ENCODE measurements at regions not wholly inside any gene's neighbourhood (a gene's known extent, or its start where the extent isn't known, plus 50 kb on each side); places are given as distances from the start of the nearest gene placed in this dataset.

DNA sequence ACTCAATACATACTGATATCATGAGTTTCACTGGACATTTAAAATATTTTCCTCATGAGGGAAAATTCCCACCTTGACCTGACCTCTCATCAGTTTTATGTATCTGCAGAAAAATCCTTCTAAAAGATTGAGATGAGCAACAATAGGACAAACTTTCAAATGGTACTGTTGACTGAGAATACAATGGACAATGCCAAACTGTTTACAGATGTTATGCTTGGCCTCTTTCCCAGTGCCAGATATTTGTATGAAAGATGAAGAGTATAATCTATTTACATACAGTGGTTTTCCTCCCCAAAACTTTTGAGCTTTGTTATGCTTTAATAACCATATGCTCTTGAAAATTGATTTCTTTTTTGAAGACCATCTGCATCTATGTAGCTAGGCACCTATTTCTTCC is 245.1 kb upstream of the RSPO3 start:
- intact Hi-C loops (cut with DNase I), result no loop called here
- no peak for DNase-seq
- Histone ChIP-seq H3K27me3 (no peaks in the 10 kb centered on the region), H3K4me3 (no peak overlapping the region), H3K9me3 (no peaks in the 10 kb centered on the region), H3K27ac (no peak overlapping the region), H3K36me3 (no peaks in the 10 kb centered on the region), H3K4me1 (no peaks in the 10 kb centered on the region)
- TF ChIP-seq CTCF (IDR thresholded peaks at IDR 0.05), result no peak
- no peak for TF ChIP-seq POLR2A (IDR thresholded peaks at IDR 0.05)

DNA sequence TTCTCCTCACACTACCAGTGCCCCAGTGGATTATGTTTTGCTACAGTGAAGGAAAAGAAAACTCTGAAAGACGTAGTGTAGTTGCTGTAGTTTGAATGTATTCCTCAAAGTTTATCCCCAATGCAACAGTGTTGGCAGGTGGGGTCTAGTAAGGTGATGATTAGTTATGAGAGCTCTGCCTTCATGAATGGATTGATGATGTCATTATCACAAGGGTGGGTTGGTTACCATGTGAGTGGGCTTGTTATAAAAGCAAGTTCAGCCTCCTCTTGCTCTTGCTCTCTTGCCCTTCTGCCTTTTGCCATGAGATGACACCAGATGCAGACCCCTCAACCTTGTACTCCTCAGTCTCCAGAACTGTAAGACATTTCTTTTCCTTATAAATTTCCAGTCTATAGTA is 244.7 kb upstream of the RSPO3 start:
- WGBS, 2 donors, result 50 to 69% methylated on average over 1 of the region's 1 CpG
- intact Hi-C loops (cut with DNase I), result no loop called here
- TF ChIP-seq CTCF (IDR thresholded peaks at IDR 0.05) (no peak), POLR2A (IDR thresholded peaks at IDR 0.05) (no peak)
- Histone ChIP-seq H3K4me3 (no peak overlapping the region), H3K4me1 (no peaks in the 10 kb centered on the region), H3K27ac (no peak overlapping the region), H3K27me3 (no peaks in the 10 kb centered on the region), H3K36me3 (no peaks in the 10 kb centered on the region), H3K9me3 (no peaks in the 10 kb centered on the region)
- DNase-seq, result no peak

GRCh38 chr6:126876446-126876845 is 242.0 kb upstream of the RSPO3 start:
- 31 to 45% methylated on average over 1 of the region's 1 CpG for WGBS, 2 donors
- Histone ChIP-seq H3K27me3 (no peaks in the 10 kb centered on the region), H3K9me3 (no peaks in the 10 kb centered on the region), H3K36me3 (no peaks in the 10 kb centered on the region), H3K4me3 (no peak overlapping the region), H3K4me1 (no peaks in the 10 kb centered on the region), H3K27ac (no peak overlapping the region)
- TF ChIP-seq POLR2A (IDR thresholded peaks at IDR 0.05) (no peak), CTCF (IDR thresholded peaks at IDR 0.05) (no peak)
- no peak for DNase-seq
- intact Hi-C loops (cut with DNase I), result no loop called here

- intact Hi-C loops (cut with DNase I), result no loop called here
- Histone ChIP-seq H3K9me3 (no peaks in the 10 kb centered on the region), H3K4me1 (no peaks in the 10 kb centered on the region), H3K27me3 (no peaks in the 10 kb centered on the region), H3K4me3 (no peak overlapping the region), H3K36me3 (no peaks in the 10 kb centered on the region), H3K27ac (no peak overlapping the region)
- WGBS, 2 donors, result 68 to 72% methylated on average over 3 of the region's 3 CpGs
- no peak for DNase-seq
- TF ChIP-seq POLR2A (IDR thresholded peaks at IDR 0.05) (no peak), CTCF (IDR thresholded peaks at IDR 0.05) (no peak)
Observed at GRCh38 chr6:126880964-126881363, 237.5 kb upstream of the RSPO3 start.

GRCh38 chr6:126886106-126886505 is 232.4 kb upstream of the RSPO3 start:
- no peak overlapping the region for H3K27ac ChIP-seq
- WGBS, 2 donors, result 82 to 88% methylated on average over 1 of the region's 1 CpG
- no peak overlapping the region for H3K4me3 ChIP-seq
- TF ChIP-seq CTCF (IDR thresholded peaks at IDR 0.05) (no peak), POLR2A (IDR thresholded peaks at IDR 0.05) (no peak)
- no peaks in the 10 kb centered on the region for H3K36me3 ChIP-seq
- no peak for DNase-seq
- no peaks in the 10 kb centered on the region for H3K27me3 ChIP-seq
- no peaks in the 10 kb centered on the region for H3K4me1 ChIP-seq
- no peaks in the 10 kb centered on the region for H3K9me3 ChIP-seq
- intact Hi-C loops (cut with DNase I), result no loop called here

Measured in esophagus squamous epithelium (tissue), 5 donors.